Hippocampal formation (tissue), 2 donors: ENCODE measurements at regions not wholly inside any gene's neighbourhood (a gene's known extent, or its start where the extent isn't known, plus 50 kb on each side); places are given as distances from the start of the nearest gene placed in this dataset.
"Not testable (repeated sequence)": the region's sequence is repeated elsewhere in the genome, so short reads cannot be mapped to it uniquely, and the experiment has no call there.

ENCODE experiments used
- DNase-seq, 2 donors: peaks; one replicate each; lab custom pipeline; 2025; lab: John Stamatoyannopoulos, UW

DNA sequence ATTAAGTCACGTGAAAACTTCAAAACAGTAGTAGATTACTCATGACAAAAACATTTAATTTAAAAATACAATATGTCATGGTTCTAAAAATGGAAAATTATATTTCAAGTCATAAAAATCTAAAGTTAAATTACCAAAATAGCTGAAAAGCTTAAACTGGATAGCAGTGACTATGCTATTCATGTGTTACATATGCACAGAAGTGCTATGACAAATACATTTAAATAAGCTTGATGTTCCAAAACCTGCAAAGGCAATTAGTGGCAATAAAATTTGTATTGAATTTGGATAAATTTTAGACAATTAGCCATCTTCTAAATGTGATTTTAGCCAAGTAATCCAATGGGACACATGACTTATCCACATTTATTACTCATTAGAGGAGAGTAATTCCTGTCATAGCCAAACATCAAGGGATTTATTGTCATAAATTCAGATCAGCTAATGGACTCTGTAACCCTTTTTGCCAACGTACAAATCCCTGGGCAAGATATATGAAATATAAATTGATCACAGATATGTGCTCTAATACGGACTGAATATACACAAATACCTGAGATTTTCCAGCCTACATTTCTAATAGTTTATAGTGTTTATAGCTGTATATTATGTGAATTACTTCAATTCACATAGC is 419.4 kb downstream of the ISL1 start:
- no peak for DNase-seq

DNA sequence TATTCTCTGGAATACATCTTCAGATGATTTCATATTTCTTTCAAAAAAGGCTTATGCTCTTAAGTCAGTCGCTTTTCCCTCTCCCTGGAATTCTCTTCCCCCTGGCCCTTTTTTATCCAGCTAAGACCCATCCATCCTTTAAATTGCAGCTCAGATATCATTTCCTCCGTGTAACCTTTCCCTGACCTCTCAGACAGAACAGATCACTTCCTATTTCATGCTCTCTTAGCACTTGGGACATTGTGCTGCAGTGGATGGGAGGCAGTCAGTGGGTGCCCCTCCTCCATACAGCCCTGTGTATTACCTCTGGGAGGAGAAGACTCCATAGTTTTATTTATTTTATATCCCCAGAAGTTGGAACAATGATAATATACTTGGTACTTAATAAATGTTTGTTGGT is 423.4 kb downstream of the ISL1 start:
- no peak for DNase-seq

GRCh38 chr5:51810592-51810991 is 427.3 kb downstream of the ISL1 start:
- no peak for DNase-seq

GRCh38 chr5:51811883-51812471 is 428.7 kb downstream of the ISL1 start:
- no peak for DNase-seq

DNA sequence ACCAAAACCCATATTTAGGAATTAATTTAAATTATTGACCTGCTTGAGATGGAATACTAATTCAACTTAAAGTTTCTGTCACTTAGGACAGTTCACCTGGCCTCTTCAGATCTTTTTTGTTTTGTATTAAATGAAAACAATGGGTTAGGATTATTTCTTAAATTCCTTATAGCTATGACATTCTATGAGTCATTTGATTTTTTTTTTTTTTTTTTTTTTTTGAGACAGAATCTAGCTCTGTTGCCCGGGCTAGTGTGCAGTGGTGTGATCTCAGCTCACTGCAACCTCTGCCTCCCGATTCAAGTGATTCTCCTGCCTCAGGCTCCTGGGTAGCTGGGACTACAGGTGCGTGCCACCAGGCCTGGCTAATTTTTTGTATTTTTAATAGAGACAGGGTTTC is 431.6 kb downstream of the ISL1 start:
- not testable (repeated sequence) for DNase-seq

DNA sequence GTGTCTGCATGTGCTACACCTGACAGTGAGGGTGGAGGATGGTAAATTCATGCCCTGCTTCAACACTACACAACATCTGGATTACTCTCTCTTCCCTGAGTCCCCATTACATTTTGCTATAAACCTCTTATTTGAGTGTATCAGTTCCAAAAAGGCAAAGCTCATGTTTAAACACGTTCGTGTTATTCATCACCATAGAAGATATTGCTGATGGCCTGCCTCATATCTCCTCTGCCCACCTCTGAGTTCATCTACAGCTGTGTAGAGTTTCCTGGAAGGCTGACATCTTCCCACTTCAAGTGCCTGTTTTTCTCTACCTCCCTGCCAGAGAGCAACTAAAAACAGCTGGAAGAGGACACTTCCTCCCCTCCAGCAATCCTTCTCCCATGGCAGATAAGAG is 433.2 kb downstream of the ISL1 start:
- no peak for DNase-seq

GRCh38 chr5:51821697-51822096 is 438.4 kb downstream of the ISL1 start:
- DNase-seq = no peak

- no peak for DNase-seq
These were observed 446.0 kb downstream of the ISL1 start for GRCh38 chr5:51829230-51829629.

- no peak for DNase-seq
These were observed 446.4 kb downstream of the ISL1 start for GRCh38 chr5:51829691-51830090.

GRCh38 chr5:51832934-51833470 is 449.8 kb downstream of the ISL1 start:
- DNase-seq = no peak

DNA sequence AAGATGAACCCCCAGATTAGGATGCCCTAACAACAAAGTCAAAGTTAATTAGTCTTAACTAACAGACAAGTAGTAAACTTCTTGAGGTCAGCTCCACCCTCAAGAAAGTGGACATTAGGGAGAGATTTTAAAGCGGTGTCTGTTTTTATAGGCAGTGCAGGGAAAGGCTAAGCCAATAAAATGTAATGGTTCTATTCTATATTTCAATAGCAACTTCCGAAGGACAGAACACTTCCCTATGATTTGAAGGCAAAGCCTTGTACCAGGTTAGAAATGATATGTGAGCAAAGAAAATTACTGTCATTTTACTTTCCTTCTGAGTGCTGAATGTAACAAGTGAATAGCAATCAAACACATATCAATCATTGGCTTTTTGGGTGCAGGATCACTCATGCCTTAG is 455.2 kb downstream of the ISL1 start:
- DNase-seq = no peak

GRCh38 chr5:51843893-51844292 is 460.6 kb downstream of the ISL1 start:
- no peak for DNase-seq

DNA sequence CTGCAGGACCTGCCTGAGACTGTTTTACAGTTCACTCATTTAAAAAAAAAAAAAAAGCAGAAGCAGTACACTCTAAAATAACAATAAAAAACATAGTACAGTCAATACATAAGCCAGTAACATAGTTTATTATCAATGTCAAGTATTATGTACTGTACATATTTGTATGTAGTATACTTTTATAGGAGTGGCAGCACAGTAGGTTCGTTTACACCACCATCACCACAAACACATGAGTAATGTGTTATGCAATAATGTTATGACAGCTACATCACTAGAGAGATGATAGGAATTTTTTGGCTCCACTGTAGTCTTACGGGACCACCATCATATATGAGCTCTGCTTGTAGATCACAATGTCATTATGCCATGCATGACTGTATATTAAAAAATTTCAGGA is 462.8 kb downstream of the ISL1 start:
- no peak for DNase-seq

GRCh38 chr5:51859624-51860023 is 476.4 kb downstream of the ISL1 start:
- DNase-seq = no peak

GRCh38 chr5:51860532-51861018 is 477.3 kb downstream of the ISL1 start:
- DNase-seq = no peak

DNA sequence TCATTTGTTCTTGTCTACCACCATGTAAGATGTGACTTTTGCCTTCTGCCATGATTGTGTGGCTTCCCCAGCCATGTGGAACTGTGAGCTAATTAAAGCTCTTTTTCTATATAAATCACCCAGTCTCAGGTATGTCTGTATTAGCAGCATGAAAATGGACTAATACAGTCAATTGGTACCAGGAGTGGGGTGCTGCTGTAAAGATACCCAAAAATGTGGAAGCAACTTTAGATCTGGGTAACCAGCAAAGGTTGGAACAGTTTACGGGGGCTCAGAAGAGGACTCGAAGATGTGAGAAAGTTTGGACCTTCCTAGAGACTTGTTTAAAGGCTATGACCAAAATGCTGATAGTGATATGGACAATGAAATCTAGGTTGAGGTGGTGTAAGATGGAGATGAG is 488.9 kb downstream of the ISL1 start:
- no peak for DNase-seq

DNA sequence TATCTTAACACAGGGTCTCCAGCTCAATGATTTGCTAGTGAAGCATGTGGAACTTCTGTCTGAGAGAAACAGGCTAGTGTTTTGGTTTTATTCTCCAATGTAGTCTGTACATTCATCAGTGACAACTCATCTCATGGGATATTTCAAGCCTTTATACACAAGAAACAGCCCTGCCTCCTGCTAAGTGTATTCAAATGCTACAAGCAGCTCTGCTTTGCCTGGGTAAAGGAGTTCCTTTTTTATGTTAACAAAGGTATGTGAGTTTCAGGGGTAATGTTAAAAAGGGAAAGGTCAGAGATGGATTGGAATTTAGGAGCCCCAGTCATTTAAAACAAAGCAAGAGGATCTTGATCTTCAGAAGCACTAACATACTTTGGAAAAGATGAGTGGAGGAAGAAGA is 498.7 kb downstream of the ISL1 start:
- no peak for DNase-seq

DNA sequence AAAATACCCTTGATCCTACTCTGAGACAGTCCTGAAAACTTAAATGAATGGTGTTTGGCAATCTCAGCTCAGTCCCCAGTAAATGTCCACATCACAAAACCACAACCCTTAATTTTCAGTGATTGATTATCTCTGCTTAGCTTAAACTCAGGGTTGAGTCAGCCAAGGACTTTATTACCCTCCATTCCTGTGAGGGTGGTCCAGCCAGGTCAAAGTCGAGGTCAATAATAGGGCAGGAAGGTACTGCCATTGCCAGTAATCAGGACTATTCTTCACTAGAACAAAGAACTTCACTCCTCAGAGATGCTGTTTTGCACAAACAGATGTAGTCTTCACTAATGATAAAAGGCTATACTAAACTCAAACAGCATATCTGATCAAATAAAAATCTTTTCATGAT is 499.4 kb downstream of the ISL1 start:
- DNase-seq = no peak

DNA sequence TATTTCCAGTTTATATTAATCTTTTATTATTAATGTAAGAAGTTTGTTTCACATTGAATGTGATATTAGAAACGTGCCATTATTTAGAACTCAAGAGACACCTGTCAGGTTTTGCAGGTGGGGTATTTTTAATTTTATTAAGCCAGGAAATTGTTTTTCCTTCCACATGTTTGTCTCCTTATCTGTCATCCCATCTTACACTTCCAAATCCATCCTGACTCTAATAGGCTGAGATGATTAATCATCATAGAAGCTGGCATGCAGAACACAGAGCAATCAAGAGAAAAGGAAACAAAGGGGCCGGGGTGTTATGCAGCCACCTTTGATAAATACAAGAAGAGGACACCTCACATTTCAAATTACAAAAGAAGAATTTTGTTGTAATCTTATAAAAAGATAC is 506.5 kb downstream of the ISL1 start:
- DNase-seq = no peak

- DNase-seq = no peak
These were observed 507.3 kb downstream of the ISL1 start for GRCh38 chr5:51890435-51891116.

DNA sequence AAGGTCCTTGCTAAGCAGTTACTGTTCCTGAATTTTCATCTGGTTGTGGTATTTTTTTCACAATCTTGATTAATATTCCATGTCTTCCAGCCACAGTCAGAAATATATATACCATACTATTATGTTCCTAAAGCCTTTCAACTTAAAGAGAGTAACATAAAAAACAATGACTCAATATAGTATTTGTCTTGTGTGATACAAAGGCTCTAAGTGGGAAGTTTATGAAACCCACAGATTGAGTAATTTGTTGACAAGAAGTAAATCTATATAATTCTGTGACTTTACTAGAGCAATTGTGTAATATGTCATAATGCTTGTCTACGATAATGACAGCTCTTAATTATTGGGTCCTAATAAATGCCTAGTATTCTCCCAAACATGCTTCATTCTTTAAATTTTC is 509.4 kb downstream of the ISL1 start:
- no peak for DNase-seq

GRCh38 chr5:51895834-51896233 is 512.6 kb downstream of the ISL1 start:
- DNase-seq = no peak

DNA sequence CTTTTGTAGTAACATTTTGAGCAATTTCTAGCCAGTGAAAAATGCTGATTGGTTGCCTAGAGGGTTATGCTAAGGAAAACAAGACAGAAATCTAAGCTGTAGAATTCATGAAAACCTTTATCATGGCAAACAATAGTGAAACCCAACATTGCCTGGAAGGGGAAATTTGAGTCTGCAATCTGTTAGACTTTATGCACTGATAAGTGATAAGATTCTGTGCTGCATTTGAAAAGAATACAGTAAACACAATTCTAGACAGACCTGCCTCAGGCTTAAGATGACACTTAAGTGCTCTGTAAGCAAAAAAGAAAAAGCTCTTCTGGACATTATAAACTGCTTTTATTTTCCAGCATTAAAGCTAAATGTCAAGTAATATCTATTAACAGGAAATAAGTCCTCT is 519.3 kb downstream of the ISL1 start:
- no peak for DNase-seq
